ENCODE measurements at regions not wholly inside any gene's neighbourhood (a gene's known extent, or its start where the extent isn't known, plus 50 kb on each side); places are given as distances from the start of the nearest gene placed in this dataset.

- no peak for ATAC-seq
Measured at GRCh38 chr2:156190517-156190916, 142.0 kb downstream of the NR4A2 start.

GRCh38 chr2:156189584-156189983 lies 142.9 kb downstream of the NR4A2 start:
- no peaks in the 10 kb centered on the region for H3K36me3 Mint-ChIP-seq (ENCODE audit: low read depth)
- H3K4me3 Mint-ChIP-seq, result no peak overlapping the region
- peaks cover 21% of the 10 kb centered on the region for H3K4me1 Mint-ChIP-seq
- peaks cover 2% of the 10 kb centered on the region for H3K27me3 Mint-ChIP-seq
- no peak overlapping the region for H3K27ac Mint-ChIP-seq
- DNase-seq (no peak), ATAC-seq (no peak)
- H3K9me3 Mint-ChIP-seq, result no peaks in the 10 kb centered on the region

More at GRCh38 chr2:156190517-156190916, 142.0 kb downstream of the NR4A2 start:
- H3K4me3 Mint-ChIP-seq, result no peak overlapping the region
- H3K9me3 Mint-ChIP-seq, result no peaks in the 10 kb centered on the region
- peaks cover under 1% of the 10 kb centered on the region for H3K27me3 Mint-ChIP-seq
- H3K4me1 Mint-ChIP-seq, result peaks cover 21% of the 10 kb centered on the region
- H3K36me3 Mint-ChIP-seq (ENCODE audit: low read depth), result no peaks in the 10 kb centered on the region
- DNase-seq, result no peak
- H3K27ac Mint-ChIP-seq, result no peak overlapping the region

DNA sequence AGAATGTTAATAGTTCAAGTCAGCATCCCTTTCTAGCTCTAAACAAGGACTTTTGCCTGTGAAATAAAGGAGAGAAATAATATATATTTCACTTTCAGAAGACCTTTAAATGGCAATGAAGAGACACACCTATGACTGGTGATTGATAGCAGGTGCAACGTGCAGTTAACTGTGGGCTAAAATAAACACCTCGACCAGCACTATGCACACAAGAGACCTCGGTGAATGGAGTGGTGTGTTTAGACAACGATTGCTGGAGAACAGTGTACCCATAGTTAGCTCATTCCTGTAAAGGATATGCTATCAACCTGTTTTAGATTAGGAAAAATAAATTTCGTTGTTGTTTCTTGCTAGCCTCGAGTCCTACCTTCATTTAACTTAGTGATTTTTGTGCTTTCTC lies 143.4 kb downstream of the NR4A2 start:
- no peaks in the 10 kb centered on the region for H3K36me3 Mint-ChIP-seq (ENCODE audit: low read depth)
- peaks cover 21% of the 10 kb centered on the region for H3K4me1 Mint-ChIP-seq
- no peaks in the 10 kb centered on the region for H3K9me3 Mint-ChIP-seq
- peaks cover 2% of the 10 kb centered on the region for H3K27me3 Mint-ChIP-seq
- H3K4me3 Mint-ChIP-seq, result no peak overlapping the region
- DNase-seq (no peak), ATAC-seq (no peak)
- no peak overlapping the region for H3K27ac Mint-ChIP-seq

DNA sequence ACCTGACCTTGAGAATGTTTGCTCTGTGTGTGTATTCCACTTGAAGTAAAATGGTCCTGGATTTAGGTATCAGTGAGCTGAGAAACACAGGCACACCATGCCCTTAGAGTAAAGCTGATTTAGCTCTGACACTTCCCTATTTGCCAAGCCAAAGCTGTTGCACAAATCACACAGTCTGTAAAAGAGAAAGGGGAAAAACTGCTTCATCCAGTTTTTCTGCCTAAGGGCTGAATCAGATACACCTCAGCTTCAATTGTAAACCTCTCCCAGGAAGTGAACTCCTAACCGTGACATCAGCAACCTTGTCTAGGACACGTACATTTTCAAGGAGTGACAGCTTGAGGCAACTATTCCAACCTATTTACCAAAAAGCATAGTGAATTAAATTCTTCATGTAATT lies 150.4 kb downstream of the NR4A2 start:
- Mint-ChIP-seq H3K36me3 (ENCODE audit: low read depth) (no peaks in the 10 kb centered on the region), H3K4me1 (no peaks in the 10 kb centered on the region), H3K4me3 (no peak overlapping the region), H3K9me3 (no peaks in the 10 kb centered on the region), H3K27ac (no peak overlapping the region), H3K27me3 (peaks cover 8% of the 10 kb centered on the region)
- ATAC-seq (no peak), DNase-seq (no peak)

DNA sequence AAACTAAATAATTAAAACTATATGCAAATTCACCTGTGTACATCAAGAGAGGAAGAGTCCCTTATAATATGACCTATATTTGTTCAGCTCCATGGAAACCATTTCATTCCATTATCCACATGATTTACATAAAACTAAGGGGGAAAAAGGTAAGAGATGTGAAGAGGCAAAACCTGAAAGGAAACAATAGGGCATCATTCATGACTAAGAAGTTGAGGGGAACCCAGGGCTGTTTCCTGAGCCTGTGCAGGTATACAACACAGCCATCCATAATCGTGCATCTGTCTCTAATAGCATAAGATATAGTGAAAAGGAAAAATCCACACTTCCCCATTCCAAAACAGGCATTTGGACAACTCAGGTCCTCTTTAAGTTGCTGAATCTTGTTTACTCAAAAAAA lies 151.3 kb downstream of the NR4A2 start:
- no peaks in the 10 kb centered on the region for H3K36me3 Mint-ChIP-seq (ENCODE audit: low read depth)
- no peak for ATAC-seq

GRCh38 chr2:156177654-156178053 lies 154.9 kb downstream of the NR4A2 start:
- H3K36me3 Mint-ChIP-seq (ENCODE audit: low read depth), result no peaks in the 10 kb centered on the region
- no peaks in the 10 kb centered on the region for H3K4me1 Mint-ChIP-seq
- H3K27ac Mint-ChIP-seq, result no peak overlapping the region
- no peaks in the 10 kb centered on the region for H3K27me3 Mint-ChIP-seq
- DNase-seq (no peak), ATAC-seq (no peak)
- H3K4me3 Mint-ChIP-seq, result no peak overlapping the region
- H3K9me3 Mint-ChIP-seq, result no peaks in the 10 kb centered on the region

More for the DNA sequence above, 151.3 kb downstream of the NR4A2 start:
- H3K27ac Mint-ChIP-seq, result no peak overlapping the region
- no peaks in the 10 kb centered on the region for H3K9me3 Mint-ChIP-seq
- no peak for DNase-seq
- no peaks in the 10 kb centered on the region for H3K4me1 Mint-ChIP-seq
- no peak overlapping the region for H3K4me3 Mint-ChIP-seq
- peaks cover 8% of the 10 kb centered on the region for H3K27me3 Mint-ChIP-seq

DNA sequence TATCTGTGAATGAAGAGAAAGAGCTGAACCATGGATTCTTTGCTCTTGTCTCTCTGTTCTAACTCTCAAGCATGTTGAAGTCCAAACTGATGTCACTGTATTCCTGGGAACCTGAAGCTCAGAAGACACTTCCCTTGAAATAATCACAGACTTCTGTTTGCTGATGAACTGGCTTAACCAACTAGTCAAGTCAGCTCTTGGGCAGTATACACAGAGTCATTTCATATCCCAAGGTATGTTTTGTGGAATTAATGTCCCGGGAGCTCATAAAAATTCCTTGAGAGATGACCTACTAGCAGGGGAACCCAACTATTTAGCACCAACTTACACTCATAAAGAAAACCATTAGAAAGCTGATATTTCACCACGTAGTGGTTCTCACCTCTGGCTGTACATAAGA lies 156.6 kb downstream of the NR4A2 start:
- peaks cover 4% of the 10 kb centered on the region for H3K9me3 Mint-ChIP-seq
- H3K27ac Mint-ChIP-seq, result no peak overlapping the region
- DNase-seq, result no peak
- H3K27me3 Mint-ChIP-seq, result no peaks in the 10 kb centered on the region
- no peaks in the 10 kb centered on the region for H3K4me1 Mint-ChIP-seq
- ATAC-seq, result no peak
- no peaks in the 10 kb centered on the region for H3K36me3 Mint-ChIP-seq (ENCODE audit: low read depth)
- H3K4me3 Mint-ChIP-seq, result no peak overlapping the region

DNA sequence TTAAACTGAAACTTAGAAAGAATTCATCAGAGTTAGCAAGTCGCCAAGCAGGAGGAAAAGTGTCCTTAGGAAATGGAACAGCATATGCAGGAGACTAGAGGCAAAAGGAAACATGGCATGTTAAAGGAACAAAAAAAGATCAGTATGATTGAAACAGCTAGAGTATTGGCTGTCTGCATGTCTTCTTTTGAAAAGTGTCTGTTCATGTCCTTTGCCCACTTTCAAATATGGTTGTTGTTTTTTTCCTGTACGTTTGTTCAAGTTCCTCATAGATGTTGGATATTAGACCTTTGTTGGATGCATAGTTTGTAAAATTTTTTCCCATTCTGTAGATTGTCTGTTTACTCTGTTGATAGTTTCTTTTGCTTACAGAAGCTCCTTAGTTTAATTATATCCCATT lies 161.6 kb downstream of the NR4A2 start:
- H3K27me3 Mint-ChIP-seq, result no peaks in the 10 kb centered on the region
- no peak overlapping the region for H3K27ac Mint-ChIP-seq
- H3K4me3 Mint-ChIP-seq, result no peak overlapping the region
- DNase-seq (no peak), ATAC-seq (no peak)
- no peaks in the 10 kb centered on the region for H3K36me3 Mint-ChIP-seq (ENCODE audit: low read depth)
- no peaks in the 10 kb centered on the region for H3K4me1 Mint-ChIP-seq
- peaks cover 4% of the 10 kb centered on the region for H3K9me3 Mint-ChIP-seq

GRCh38 chr2:156165742-156166141 lies 166.8 kb downstream of the NR4A2 start:
- DNase-seq, result no peak
- Mint-ChIP-seq H3K4me3 (no peak overlapping the region), H3K9me3 (no peaks in the 10 kb centered on the region), H3K27me3 (no peaks in the 10 kb centered on the region), H3K27ac (no peak overlapping the region), H3K36me3 (ENCODE audit: low read depth) (no peaks in the 10 kb centered on the region), H3K4me1 (no peaks in the 10 kb centered on the region)
- ATAC-seq, result no peak

DNA sequence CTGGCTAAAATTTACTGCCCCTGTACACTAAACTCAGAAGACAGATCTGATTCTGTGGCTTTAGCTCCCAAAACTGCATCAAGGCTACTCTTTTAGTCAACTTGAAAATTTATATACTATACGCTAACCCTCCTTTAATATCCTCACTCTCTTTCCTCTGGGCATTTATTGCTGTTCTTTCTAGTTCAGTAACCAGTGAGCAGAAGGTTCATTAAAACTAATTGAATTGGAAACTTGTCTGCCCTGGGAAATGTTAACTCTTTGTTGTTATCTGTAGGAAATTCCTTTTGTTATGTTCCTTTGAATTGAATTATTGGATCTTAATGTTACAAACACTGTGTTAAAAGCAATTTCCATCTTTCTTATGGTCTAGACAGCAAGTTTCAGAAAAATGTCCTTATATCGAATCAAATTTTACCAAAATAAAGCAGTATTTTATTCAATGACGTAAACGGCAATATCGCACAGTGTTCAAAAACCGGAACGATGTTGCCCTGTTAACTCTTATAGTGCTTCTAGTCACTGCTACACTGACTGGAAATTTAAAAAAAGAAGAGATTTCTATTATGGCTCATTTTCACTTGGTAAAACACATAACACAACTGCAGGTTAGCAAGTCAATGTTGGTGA lies 168.3 kb downstream of the NR4A2 start:
- H3K9me3 Mint-ChIP-seq, result no peaks in the 10 kb centered on the region
- no peak overlapping the region for H3K4me3 Mint-ChIP-seq
- no peak for DNase-seq
- H3K36me3 Mint-ChIP-seq (ENCODE audit: low read depth), result no peaks in the 10 kb centered on the region
- no peak overlapping the region for H3K27ac Mint-ChIP-seq
- peaks cover 1% of the 10 kb centered on the region for H3K27me3 Mint-ChIP-seq
- no peak for ATAC-seq
- no peaks in the 10 kb centered on the region for H3K4me1 Mint-ChIP-seq

GRCh38 chr2:156158808-156159207 lies 173.7 kb downstream of the NR4A2 start:
- H3K4me3 Mint-ChIP-seq, result no peak overlapping the region
- DNase-seq (no peak), ATAC-seq (no peak)
- H3K36me3 Mint-ChIP-seq (ENCODE audit: low read depth), result no peaks in the 10 kb centered on the region
- H3K9me3 Mint-ChIP-seq, result no peaks in the 10 kb centered on the region
- H3K27ac Mint-ChIP-seq, result no peak overlapping the region
- peaks cover 7% of the 10 kb centered on the region for H3K27me3 Mint-ChIP-seq
- H3K4me1 Mint-ChIP-seq, result no peaks in the 10 kb centered on the region

DNA sequence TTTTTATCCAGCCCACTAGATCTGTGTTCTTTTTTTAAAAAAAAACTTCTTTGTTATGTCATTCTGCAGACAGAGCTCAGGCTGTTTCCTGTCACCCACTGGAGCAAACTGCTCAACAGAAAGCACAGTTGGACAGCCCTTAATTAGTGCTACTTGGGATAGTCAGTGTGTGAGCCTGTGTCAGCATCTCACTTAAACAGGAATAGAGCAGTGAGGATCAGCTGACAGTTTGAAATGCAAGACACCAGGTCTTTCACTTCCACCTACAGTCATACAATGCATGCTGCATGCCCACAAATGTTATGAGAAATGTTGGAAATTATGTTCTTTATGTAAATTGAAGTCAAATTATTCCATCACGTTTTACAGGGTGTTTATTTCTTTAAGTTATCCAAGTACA lies 174.9 kb downstream of the NR4A2 start:
- H3K9me3 Mint-ChIP-seq, result no peaks in the 10 kb centered on the region
- no peaks in the 10 kb centered on the region for H3K4me1 Mint-ChIP-seq
- no peak overlapping the region for H3K4me3 Mint-ChIP-seq
- no peak for ATAC-seq
- no peaks in the 10 kb centered on the region for H3K36me3 Mint-ChIP-seq (ENCODE audit: low read depth)
- H3K27me3 Mint-ChIP-seq, result peaks cover 7% of the 10 kb centered on the region
- DNase-seq, result no peak
- no peak overlapping the region for H3K27ac Mint-ChIP-seq

DNA sequence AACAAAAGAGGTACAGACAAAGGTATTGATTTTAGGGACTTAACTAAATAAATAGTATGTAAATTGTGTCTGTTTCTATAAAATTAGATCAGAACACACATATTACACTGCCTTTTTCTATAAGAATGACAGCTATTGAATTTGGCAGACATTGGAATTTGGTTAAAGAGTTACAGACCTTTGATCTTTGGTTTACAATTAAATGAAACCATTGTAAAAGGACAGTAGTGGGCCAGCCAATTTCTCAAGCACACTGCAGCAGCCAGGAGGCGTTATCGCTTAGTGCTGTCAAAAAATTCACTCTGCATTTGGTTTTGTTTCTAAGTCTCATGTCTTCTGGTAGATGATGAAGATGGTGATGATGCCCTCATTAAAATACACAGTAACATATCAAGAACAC lies 175.9 kb downstream of the NR4A2 start:
- ATAC-seq, result no peak
- DNase-seq, result no peak
- Mint-ChIP-seq H3K4me1 (no peaks in the 10 kb centered on the region), H3K4me3 (no peak overlapping the region), H3K27me3 (peaks cover 7% of the 10 kb centered on the region), H3K27ac (no peak overlapping the region), H3K36me3 (ENCODE audit: low read depth) (no peaks in the 10 kb centered on the region), H3K9me3 (no peaks in the 10 kb centered on the region)

DNA sequence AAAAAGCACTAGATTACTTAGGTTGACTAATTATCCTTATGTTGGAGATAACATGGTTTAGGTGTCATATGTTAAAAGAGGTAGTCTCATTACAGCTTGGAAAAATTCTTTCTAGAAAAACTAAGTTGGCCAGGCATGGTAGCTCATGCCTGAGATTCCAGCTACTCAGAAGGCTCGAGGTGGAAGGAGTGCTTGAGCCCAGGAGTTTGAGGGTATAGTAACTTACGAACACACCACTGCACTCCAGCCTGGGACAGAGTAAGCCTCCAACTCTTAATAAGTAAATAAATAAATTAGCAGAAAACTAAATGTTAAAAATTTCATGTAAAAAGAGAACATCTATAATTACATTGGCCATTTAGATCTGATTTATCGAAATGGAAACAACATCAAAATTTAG lies 177.2 kb downstream of the NR4A2 start:
- DNase-seq, result no peak
- H3K9me3 Mint-ChIP-seq, result no peaks in the 10 kb centered on the region
- peaks cover 11% of the 10 kb centered on the region for H3K27me3 Mint-ChIP-seq
- no peaks in the 10 kb centered on the region for H3K4me1 Mint-ChIP-seq
- ATAC-seq, result no peak
- H3K4me3 Mint-ChIP-seq, result no peak overlapping the region
- H3K36me3 Mint-ChIP-seq (ENCODE audit: low read depth), result no peaks in the 10 kb centered on the region
- no peak overlapping the region for H3K27ac Mint-ChIP-seq

DNA sequence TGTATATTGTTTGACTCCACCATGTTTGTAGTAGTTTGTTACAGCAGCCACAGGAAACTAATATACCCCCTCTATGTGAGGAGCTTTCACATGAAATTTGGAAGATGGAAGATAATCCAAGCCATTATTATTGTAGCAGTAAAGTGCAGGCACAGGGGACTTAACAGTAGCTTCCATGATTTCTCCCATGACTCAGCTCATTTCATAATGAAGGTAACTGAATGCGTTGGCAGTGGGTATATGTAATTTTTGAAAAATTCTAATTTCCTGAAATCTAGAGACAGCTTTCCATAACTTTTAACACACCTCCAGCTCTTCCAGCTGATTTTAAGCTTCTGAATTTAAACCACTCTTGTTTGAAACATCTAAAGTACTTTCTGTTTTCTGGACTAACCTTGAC lies 181.2 kb downstream of the NR4A2 start:
- no peaks in the 10 kb centered on the region for H3K9me3 Mint-ChIP-seq
- H3K36me3 Mint-ChIP-seq (ENCODE audit: low read depth), result no peaks in the 10 kb centered on the region
- no peak overlapping the region for H3K27ac Mint-ChIP-seq
- H3K4me1 Mint-ChIP-seq, result no peaks in the 10 kb centered on the region
- ATAC-seq (no peak), DNase-seq (no peak)
- peaks cover 8% of the 10 kb centered on the region for H3K27me3 Mint-ChIP-seq
- H3K4me3 Mint-ChIP-seq, result no peak overlapping the region

Measured in activated naive CD8-positive, alpha-beta T cell treated with anti-CD3 and anti-CD28 coated beads, Interleukin-2, amount 50 U/mL, for 24 hours (primary cell).